Urothelium cell line (cell line): ENCODE measurements at regions not wholly inside any gene's neighbourhood (a gene's known extent, or its start where the extent isn't known, plus 50 kb on each side); places are given as distances from the start of the nearest gene placed in this dataset.

Source experiments
- DNase-seq: peaks from one replicate; pipeline ENCODE4 v3.0.0; 2011; ENCODE audit warnings: low spot score, mixed read lengths
- FAIRE-seq: peaks from 2 replicates; lab custom pipeline; 2011; peaks lifted over from hg19 to GRCh38; lab: Jason Lieb, UNC

DNA sequence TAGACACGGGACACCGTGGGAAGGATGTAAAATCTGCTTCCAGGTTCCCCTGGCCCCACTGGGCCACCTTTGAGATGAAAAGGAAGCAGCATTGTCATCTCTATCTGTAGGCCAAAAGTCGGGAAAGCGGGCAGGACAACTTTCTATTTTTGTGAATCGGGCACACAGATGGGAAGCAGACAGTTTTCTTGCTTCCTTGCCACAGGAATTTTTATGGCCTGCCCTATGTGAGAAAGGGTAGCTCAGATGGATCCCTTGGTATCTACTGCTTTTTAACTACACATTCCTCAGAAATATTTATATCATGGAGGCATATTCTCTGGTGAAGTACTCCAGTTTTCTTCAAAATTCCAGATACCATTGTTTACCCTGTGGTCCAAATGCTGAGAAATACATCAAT lies 735.5 kb downstream of the CBLN2 start:
- no peak for FAIRE-seq
- DNase-seq = peak; percentile 49

DNA sequence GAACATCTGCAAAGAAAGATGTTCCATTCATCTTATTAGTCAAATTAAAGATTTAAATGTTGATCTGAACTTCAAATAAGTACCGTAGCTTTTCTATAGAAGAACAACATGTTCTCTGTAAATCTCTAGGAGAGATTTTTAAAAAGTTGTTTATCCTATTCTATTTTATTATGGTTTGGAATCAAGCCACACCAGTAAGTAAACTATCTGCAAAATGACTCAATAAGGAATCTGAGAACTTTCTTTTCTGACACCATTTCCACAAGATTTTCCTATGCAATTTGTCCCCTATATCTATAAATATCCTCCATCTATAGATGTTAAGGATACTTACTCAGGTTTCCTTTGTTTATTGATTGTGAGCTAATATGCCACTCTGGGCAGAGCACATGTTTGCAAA lies 736.6 kb downstream of the CBLN2 start:
- FAIRE-seq (no peak), DNase-seq (no peak)

DNA sequence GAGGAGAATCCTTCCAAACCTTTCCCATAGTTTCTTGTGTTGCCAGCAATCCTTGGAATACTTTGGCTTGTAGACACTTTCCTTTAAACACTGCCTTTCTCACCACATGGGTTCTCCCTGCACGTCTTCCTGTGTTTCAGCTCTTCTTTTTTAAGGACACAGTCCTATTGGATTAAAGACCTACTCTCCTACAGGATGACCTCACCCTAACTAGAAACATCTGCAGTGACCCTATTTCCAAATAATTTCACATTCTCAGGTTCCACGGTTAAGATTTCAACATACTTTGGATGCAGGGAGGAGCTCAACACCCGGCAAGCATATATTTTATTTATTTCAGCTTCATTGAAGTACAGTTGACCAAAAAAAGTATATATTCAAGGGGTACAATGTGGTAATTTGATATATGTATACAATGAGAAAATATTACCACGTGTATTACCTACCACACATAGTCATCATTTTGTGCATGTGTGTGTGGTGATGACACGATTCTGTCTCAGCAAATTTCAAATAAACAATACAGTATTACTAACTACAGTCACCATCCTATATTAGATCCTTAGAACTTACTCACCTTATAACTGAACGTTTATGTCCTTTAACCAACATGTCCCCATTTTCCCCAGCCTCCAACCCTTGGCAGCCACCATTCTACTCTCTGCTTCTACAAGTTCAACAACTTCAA lies 745.0 kb downstream of the CBLN2 start:
- no peak for FAIRE-seq
- no peak for DNase-seq

DNA sequence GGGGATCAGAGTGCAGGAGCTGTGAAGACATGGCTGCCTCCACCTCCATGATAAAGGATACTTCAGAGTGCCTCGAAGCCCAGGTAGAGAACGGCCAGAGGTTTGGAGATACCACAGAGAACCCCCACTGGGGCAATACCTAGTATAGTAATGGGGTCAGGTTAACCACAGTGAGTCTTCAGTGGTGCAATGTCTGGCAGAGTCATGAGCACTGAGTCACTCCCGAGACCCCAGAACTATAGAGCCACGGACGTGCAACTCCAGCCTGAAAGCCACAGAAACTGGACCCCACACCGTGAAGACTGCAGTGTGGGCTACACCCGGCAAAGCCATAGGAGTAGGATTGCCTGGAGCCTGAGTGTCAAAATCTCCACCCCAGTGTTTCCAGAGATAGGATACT lies 746.6 kb downstream of the CBLN2 start:
- FAIRE-seq (no peak), DNase-seq (no peak)

DNA sequence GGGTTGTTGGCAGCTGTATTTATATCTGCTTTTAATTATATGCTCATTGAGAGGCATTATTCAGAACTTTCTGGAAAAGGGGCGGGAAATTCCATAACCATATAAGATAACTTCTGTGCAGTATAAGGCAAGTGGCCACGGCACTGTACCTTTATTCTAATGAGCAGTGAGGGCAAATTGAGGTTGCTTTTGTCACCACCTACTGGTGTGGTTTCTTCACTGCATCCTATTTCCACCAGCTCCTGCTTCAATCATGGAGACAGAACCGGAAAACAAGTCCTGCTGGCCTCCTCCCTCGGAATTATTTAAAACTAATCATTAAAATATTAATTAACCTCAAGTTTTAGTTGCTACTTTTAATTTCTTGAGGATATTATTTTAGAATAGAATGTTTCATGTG lies 759.4 kb downstream of the CBLN2 start:
- no peak for FAIRE-seq
- no peak for DNase-seq

DNA sequence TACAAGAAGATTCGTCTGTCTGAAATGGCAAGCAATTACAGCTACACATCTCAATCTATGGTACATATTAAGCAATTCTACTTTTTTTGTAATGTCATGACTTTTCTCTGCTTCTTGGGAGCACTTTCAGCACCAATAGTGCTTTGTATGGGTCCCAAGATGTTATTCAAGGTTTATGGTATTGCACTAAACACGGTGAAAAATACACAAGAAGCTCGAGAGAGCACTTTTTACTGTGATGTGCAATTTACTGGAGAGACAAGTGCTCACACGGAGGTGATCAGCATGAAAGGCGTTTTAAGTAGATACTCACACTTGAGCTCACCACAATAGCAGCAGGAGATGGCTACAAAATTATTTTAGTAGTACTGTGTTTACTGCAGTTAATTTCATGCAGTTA lies 783.6 kb downstream of the CBLN2 start:
- FAIRE-seq = no peak
- DNase-seq = no peak

DNA sequence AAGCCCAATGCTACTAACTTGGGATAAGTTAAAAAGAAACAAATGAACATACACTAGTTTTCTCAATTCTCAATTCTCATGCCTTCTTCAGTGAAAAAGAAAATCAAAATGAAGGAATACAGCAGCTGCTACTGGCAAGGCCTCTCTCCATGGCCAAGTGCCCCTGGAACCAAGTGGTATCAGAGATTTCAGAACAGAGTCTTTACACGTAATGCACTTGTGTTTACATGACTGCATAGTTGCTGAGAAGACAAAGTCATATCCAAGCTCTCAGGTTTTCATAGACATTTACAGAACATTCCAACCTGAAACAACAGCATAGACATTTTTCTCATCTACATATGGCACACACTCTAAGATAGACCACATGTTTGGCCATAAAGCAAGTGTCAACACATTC lies 789.9 kb downstream of the CBLN2 start:
- FAIRE-seq (no peak), DNase-seq (no peak)

DNA sequence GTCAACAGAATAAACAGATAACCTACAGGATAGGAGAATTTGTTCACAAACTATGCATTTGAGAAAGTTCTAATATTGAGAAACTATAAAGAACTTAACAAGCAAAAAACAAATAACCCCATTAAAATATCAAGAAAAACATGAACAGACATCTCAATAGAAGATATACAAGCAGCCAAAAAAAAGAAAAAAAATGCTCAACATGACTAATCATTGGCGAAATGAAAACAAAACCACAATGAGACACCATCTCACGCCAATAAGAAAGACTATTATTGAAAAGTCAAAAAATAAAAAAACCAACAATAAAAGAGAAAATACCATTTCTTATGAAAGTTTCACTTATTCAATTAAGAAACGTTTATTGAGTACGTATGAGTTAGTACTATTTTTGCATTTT lies 800.5 kb downstream of the CBLN2 start:
- FAIRE-seq (no peak), DNase-seq (no peak)

DNA sequence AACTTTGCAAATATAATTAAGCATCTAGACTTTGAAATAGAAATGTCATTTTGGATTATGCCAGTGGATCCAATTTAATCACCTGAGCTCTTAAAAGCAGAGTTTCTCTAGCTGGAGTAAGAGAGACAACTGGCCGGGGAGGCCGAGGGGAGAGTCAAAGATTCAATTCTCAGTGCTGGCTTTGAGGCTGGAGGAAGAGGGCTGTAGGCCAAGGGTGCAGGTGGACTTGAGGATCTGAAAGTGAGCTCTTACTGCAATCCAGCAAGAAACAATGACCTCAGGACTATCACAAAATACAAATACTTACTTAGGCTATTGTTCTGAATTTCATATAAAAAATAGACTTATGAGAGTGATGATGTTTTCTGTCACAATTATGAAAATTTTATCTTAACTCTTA lies 814.5 kb downstream of the CBLN2 start:
- FAIRE-seq = no peak

DNA sequence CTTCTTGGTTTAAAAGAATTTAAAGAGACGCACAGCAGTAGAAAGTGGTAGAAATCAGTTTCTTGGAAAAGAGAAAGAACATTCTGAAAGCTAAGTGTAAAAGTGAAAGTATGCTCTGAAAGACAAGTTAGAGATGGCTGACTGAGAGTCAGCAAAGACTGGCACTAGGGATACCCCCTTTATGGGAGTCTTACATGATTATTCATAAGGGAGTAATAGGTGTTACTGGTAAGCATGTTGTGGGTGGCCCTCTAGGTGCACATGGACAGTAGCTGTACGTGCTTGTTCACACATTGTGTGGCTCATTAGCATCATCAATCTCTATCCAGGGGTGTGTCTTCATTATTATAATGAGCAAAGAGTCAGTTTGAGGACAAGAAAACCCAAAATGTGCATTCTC lies 816.2 kb downstream of the CBLN2 start:
- DNase-seq (no peak), FAIRE-seq (no peak)

More for the DNA sequence above, 814.5 kb downstream of the CBLN2 start:
- DNase-seq = no peak

DNA sequence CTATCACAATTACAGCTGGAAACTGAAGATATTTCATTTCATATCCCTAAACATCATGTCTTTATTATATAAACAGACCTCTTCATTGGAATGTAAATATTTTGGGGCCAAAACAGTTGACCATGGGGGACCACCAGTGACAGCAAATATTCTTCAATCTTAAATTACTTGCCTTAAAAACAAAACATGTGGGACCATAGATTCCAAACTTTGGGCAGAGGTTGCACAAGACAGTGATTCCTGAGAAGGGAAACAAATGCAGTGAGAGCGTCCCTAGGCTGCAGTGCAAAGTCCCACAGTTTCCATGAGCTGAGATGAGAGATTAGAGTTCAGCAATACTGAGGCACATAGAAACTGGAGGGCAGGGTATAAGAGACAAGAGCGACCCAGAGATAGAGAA lies 818.9 kb downstream of the CBLN2 start:
- no peak for DNase-seq

DNA sequence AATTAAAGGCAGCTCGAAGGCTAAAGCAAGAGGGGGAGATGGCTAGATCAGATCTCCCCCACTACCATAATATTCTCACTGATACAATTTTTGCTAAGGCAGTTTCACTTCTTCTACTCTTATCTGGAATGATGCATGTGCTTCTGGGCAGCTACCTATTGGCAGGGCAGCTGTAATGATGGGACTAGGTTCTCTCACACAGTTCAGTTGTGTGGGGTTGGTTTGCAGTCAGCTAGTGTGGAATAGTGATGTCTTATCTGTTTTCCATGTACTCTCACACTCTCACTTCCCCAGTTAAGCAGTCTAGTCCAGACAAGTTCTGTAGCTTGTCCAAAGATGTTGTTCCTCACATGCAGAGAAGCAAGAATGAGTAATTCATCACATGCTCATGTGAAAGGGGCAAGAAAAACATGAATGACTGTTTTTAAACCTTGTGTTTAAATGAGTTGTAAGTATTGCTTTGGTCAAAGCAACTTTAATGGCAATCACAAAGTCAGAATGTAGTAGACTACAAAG lies 836.1 kb downstream of the CBLN2 start:
- FAIRE-seq = no peak
- DNase-seq = no peak

More for the DNA sequence above, 818.9 kb downstream of the CBLN2 start:
- no peak for FAIRE-seq

DNA sequence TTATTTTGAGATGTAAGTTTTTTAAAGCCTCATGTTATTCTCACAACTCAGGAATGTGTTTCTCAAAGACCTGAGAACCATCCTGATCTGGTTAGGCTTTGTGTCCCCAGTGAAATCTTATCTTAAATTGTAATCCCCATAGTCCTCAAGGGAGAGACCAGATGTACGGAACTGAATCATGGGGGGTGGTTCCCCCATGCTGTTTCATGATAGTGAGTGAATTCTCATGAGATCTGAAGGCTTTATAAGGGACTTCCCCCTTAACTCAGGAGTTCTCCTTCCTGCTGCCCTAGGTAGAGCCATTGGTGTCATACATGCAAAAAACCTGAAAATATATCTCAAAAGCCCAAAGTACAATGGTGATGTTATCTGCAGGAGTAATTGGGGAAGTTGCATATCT lies 836.7 kb downstream of the CBLN2 start:
- FAIRE-seq = no peak
- no peak for DNase-seq

DNA sequence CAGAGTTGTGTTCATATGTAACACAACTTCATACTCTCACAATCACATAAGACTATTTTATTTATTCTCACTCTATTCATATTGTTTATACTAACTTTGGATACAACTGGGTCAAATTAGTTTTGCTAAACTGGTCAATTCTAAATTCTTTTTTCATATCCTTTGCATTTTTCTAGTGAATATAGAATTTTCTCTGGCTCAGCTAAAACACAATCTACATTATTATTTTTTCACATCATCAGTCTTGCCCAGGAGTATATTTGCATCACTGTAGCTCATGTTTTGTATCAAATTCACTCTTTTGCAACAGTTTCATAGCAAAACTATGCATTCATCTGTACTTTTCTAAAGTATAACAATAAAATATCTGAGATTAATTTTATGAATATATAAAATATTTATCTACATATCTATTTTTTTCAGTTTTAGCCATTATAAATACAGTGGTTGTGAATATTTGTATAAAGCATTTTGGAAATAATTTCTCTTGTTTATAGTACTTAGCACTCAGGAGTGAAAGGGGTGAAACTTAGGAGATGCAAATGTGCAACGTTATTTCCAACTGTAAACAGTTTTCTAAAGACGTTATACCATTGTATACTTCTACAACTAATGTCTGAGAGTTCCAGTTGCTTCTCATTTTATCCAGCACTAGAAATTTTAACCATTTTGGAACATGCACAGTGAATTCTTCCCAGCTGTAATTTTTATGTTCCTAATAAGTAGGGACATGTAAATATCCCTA lies 854.6 kb downstream of the CBLN2 start:
- DNase-seq (no peak), FAIRE-seq (no peak)

DNA sequence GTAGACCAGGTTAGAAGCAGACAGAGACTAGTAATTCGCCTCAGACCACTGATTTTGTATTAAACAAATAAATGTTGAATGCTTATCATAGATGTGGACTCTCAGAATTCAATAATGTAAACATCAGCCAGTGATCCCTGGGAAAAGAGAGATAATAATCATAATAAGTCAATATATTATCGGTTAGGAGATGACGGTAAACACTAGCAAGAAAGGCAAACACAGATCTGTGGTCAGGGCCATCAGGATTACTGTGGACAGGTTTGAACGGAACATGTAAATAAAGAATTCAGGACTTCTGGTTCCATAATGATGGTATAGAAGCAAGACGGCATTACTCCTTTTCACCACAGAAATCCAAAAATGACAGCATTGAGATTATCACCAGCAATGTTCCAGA lies 861.6 kb downstream of the CBLN2 start:
- DNase-seq = no peak
- FAIRE-seq = no peak

DNA sequence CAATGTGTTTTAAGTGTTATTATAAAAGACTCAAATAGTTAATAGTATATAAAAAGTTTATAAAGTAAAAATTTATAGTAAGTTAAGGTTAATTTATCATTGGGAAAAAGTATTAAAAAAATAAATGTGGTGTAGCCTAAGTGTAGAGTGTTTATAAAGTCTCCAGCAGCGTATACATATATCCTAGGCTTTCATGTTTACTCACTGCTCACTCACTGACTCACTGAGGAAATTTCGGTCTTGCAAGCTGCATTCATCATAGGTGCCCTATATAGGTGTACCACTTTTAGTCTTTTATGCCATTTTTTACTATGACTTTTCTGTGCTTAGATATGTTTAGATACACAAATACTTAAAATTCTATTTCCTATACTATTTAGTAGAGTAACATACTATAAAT lies 866.0 kb downstream of the CBLN2 start:
- FAIRE-seq = no peak
- DNase-seq = no peak

DNA sequence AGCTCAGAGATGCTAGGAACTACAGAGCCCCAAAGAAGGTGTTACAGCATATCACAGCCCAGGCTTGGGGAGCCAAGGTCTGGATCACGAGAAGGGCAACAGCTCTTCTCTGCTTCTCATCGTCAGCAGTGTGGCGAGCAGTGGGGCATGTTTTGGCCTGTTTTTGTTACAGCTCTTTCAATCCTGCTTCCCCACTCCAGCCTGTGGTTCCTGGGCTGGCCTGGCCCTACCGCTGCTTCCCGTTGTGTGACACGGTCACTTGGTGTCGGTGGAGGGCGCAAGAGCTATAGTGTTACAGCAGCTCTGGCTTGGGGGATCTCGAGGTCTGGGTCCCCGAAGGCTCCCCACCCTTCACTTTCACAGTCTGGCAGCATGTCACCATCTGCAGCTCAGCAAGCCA lies 870.2 kb downstream of the CBLN2 start:
- DNase-seq = no peak
- no peak for FAIRE-seq

DNA sequence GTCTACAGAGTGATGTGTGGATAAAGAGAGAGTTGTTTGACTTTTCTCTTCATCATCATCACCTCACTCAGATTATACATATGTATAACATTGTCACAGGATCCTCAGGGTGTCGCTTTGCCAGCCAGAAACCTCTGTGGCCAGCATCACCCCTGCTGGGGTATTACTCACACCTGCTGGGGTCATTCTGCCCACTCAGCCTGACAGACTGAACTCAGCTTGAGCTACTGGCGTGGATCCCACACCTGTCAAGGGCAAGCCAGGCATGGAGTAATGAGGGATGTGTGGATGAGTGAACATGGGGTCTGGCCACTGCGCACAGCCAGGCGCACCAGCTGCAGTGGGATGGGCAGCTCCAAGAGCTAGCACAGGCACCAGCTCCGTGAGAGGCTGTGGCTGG lies 870.6 kb downstream of the CBLN2 start:
- FAIRE-seq (no peak), DNase-seq (no peak)

DNA sequence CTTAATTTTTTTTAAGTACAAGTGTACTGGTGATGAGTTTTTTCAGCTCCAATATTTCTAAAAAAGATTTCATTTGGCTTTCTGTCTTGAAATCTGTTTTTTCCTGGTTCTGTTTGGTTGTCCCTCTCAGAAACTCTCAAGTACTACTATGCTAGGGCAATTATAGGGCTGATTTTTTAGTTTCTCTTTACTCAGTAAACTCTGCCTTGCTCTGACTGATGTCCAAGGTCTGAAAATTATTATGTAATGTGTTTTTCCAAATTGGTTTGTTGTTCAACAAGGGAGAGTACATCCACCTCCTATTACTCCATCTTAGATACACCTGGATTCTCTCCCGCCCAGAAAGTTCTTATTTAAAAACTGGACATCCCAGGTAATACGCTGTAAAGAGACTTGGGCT lies 877.7 kb downstream of the CBLN2 start:
- DNase-seq = no peak
- no peak for FAIRE-seq

DNA sequence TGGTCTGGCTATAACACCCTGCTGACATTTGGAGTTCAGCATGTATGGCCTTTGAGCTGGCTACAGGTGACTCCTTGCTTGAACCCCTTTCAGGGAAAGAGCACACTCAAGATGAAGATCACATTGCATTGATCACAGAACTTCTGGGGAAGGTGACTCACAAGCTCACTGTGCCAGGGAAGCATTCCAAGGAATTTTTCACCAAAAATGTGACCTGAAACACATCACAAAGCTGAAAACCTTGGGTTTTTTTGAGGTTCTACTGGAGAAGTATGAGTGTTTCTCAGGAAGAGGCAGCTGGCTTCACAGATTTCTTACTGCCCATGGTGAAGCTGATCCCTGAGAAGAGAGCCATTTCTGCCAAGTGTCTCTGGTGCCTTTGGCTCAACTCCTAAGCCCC lies 879.0 kb downstream of the CBLN2 start:
- DNase-seq (peak; percentile 38), FAIRE-seq (no peak)

DNA sequence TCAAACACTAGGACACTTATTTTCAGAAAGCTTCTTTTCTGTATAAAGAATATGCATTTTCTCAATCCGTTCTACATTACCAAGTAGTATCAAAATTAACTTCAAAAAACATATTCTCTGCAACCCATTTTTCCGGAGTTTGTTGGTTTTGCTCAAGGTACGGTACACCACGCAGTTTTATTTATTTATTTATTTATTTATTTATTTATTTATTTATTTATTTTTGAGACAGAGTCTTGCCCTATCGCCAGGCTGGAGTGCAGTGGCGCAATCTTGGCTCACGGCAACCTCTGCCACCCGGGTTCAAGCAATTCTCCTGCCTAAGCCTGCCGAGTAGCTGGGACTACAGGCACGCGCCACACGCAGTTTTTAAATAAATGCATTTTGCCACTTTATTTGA lies 900.3 kb downstream of the CBLN2 start:
- DNase-seq = no peak
- FAIRE-seq = no peak

DNA sequence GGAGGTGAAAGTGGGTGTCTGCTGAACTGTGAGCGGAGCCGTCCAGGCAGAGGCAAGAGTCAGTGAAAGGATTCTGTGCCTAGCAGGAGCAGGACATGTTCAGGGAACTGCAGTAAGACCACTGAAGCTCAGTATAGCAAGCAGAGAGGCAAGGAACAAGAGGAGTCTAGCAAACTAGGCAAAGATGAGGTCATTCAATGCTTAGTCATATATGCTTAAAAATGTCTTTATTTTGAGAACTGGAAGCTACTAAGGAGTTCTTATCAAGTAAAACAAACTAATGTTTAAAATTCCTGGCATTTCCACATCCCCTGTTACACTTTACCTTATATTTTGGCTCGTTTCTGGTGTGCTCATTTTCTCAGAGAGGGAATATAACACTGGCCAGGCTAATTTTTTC lies 913.4 kb downstream of the CBLN2 start:
- FAIRE-seq = no peak

More for the DNA sequence above, 913.4 kb downstream of the CBLN2 start:
- DNase-seq = no peak
